Daoy (cell line): ENCODE measurements at regions not wholly inside any gene's neighbourhood (a gene's known extent, or its start where the extent isn't known, plus 50 kb on each side); places are given as distances from the start of the nearest gene placed in this dataset.

Experiments
- DNase-seq: peaks from one replicate; pipeline ENCODE4 v3.0.0-alpha.2; 2015; ENCODE audit warnings: low read depth

DNA sequence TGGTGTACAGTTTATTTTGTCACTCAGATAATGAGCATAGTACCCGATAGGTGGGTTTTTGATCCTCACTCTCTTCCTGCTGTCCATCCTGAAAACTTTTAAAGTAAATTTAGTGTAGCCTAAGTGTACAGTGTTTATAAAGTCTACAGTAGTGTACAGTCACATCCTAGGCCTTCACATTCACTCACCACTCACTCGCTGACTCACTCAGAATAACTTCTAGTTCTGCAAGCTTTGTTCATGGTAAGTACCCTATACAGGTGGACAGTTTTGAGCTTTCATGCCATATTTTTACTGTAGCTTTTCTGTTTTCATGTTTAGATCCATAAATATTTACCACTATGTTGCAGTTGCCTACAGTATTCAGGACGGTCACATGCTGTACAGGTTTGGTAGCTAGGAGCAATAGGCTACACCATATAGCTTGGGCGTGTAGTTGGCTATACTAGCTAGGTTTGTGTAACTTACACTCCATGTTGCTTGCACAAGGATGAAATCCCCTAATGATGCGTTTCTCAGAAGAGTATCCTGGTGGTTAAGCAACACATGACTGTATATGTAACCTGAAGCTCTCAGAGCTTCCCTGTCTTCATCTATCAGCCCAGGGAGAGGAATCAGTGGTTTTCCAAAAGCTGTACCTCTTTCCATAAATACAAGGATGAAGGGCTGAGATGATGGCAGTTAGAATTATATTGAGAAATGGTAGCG lies 87.6 kb upstream of the SLC25A26 start:
- peak; percentile 60 for DNase-seq

DNA sequence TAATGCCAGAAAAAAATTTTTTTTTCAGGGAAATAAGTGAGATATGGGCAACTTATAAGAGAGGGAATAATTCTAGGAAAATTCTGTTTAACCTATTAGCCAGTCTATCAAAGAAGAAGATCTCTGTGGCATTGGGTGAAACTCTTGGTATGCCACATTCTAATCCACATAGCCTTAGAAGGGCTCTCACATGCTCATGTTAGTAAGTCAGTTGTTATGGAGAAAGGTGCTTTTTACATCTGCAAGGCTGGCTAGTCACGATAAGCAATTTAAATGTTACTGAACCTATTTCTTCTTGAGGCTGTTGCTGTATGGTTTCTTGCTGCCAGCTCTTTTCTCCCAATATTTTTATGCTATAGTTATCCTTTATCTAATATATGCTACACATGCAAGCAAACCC lies 89.9 kb upstream of the MAGI1 start:
- no peak for DNase-seq

GRCh38 chr3:66121318-66121717 lies 82.6 kb upstream of the MAGI1 start:
- peak; percentile 27 for DNase-seq

- peak; percentile 90 for DNase-seq
Observed at GRCh38 chr3:66115858-66116654, 77.3 kb upstream of the MAGI1 start.

GRCh38 chr3:66113542-66113941 lies 74.8 kb upstream of the MAGI1 start:
- no peak for DNase-seq

- peak; percentile 17 for DNase-seq
Observed at GRCh38 chr3:66110840-66111239, 72.1 kb upstream of the MAGI1 start.

DNA sequence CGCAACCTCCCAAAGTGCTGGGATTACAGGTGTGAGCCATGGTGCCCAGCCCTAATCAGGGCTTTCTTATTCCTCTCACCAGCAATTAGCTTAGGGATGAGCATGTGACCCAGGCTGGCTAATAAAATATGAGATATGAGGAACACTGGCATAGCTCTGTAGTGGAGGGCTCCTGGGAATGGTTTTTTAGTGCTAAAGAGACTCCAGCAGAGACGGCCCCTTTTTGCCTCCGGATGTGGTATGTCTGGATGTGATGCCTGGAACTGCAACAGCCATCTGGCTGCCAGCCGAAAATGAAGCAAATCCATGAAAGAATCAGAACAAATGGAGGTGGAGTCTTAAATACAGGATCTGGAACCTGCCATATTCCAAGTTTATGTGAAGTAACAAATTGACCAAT lies 69.1 kb upstream of the MAGI1 start:
- peak; percentile 70 for DNase-seq

DNA sequence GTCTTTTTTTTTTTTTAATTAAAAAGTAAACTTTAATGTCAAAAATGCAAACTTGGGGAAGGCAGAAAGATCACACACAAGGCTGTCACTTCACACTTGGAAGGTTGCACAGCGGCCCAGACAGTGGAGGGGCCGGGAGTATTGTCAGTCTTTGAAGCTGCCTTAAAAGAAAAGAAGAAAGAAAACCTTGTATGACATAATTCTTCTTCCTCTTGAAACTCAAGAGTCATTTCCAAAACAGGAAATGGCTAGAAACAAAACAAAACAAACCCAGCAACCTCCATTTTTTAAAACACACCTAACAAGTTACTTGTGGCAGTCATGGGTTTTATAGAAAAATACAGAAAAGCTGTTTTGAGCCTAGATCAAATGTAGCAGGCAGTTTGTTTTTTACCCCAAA lies 68.1 kb upstream of the MAGI1 start:
- no peak for DNase-seq

DNA sequence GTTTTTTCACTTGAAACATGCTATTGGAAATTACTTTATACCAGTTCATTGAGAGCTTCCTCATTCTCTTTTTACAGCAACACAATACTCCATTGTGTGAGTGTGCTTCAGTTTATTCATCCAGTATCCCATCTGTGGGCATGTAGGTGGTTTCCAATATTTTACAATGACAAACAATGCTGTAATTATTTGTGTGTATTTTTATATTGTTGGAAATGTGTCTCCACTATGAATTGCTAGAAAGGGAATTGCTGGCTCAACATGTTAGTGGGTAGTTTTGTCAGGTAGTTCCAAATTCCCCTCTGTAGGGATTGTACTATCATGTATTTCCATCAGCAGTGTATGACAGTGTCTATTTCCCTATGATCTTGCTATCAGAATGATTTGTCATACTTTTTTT lies 65.8 kb upstream of the MAGI1 start:
- DNase-seq, result no peak

DNA sequence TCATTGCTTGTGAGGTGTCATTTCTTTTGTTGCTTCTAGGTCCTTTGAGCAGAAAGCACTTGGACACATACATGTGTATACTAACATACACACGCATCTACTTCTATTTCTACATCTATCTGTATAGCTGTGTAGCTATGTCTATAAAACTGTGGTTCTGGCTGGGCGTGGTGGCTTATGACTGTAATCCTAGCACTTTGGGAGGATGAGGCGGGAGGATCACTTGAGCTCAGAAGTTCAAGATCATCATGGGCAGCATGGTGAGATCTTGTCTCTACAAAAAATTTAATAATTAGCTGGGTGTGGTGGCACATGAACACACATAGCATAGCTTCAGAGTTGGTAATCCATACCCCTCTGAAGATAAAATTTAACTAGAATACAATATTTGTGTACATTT lies 65.0 kb upstream of the MAGI1 start:
- DNase-seq, result no peak

DNA sequence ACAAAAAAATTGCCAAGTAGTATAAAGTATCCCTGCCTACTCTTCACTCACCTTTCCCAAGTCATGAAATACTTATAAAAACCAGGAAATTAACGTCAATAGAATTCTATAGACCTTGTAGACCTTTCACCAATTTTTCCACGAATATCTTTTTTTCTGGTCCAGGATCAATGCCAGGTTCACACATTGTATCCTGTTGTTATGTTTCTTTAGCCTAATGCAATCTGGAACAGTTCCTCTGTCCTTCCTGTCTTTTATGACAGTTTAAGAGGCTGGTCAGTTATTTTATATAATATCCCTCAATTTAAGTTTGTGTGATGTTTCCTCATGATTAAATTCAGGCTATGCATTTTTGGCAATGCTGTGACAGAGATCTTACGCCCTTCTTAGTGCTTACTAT lies 63.2 kb upstream of the MAGI1 start:
- DNase-seq, result no peak

GRCh38 chr3:66099541-66100065 lies 60.9 kb upstream of the MAGI1 start:
- no peak for DNase-seq

GRCh38 chr3:66098436-66098835 lies 59.7 kb upstream of the MAGI1 start:
- no peak for DNase-seq

DNA sequence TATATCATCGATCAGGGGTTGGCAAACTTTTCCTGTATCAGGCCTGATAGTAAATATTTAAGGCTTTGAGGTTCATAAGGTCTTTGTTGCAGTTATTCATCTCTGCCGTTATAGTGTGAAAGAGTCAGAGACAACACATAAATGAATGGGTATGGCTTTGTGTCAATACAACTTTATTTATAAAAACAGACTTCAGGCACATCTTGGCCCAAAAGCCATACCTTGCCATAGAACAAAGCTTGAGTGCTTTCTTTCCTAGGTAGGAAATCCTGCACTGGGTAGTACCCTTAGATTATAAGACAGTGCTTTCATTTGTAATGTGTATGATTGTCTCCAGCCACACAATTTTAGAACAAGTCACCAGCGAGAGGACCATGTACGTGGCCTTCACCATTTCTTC lies 58.9 kb upstream of the MAGI1 start:
- DNase-seq, result no peak

GRCh38 chr3:66095295-66096001 lies 56.7 kb upstream of the MAGI1 start:
- DNase-seq, result peak; percentile 2

DNA sequence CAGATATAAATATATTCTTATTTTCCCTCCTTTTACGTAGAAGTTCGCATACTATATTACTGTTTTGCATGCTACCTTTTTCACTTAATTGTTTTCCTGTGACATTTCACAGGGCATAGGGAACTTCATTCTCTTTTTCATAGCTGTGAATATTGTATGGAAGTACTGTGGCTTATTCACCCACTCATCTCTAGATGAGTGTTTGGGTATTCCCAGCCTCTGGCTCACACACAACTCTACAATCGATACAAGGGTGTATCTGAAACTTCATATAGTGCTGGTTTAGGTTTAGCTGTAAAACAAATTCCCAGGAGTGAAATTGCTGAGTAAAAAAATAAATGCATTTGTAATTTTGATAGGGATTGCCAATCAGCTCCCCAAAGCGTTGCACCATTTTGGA lies 55.3 kb upstream of the MAGI1 start:
- DNase-seq, result no peak

DNA sequence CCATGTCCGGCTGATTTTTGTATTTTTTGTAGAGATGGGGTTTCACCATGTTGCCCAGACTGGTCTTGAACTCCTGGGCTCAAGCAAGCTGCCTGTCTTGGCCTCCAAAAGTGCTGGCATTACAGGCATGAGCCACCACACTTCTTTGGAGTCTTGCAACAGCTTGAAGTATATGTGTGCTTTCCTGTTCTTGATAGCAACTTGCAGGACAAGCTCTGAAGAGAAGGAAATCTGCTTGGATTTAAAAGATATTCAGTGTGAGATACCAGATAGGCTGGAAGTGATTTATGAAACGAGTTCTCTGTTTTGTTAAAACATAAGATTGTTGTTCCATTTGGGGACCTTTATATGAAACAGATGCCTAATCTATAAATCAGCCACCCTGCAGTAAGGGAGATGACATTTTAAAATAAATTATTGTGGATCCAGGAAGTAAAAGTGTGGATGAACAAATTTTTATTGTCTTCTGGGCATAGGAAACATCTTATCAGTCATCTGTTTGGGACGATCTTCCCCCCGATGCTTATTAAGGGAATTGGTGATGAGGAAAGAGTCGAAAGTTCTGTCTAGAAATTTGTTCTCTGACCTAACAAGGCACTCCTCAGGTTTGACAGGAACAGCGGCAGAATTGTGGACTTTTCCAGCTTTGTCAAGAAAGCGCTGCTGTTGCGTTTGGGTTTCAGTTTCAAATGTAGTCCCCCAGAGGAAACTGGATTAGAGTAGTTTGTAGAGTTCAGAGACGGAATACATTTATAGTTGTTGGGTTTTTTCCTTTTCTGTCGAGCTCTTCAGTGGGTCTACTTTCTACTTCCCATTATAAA lies 53.7 kb upstream of the MAGI1 start:
- no peak for DNase-seq
